H9 (cell line): ENCODE measurements at regions not wholly inside any gene's neighbourhood (a gene's known extent, or its start where the extent isn't known, plus 50 kb on each side); places are given as distances from the start of the nearest gene placed in this dataset.
"Not testable (repeated sequence)": the region's sequence is repeated elsewhere in the genome, so short reads cannot be mapped to it uniquely, and the experiment has no call there.

Experiments used
- DNase-seq: peaks from one replicate; pipeline ENCODE4 v3.0.0-alpha.2; 2017
- H2AFZ ChIP-seq: one replicate; pipeline ENCODE4 v1.6.1; 2013; ENCODE audit warnings: mild to moderate bottlenecking, low read length, control low read depth, moderate library complexity
- H2AK5ac ChIP-seq: 2 replicates; pipeline ENCODE4 v1.6.1; 2013; ENCODE audit warnings: low read length, control low read depth, mixed read lengths; ENCODE audit not compliant: insufficient read length
- H2BK120ac ChIP-seq: one replicate; pipeline ENCODE4 v1.6.1; 2013; ENCODE audit warnings: low read depth, mild to moderate bottlenecking, low read length, control low read depth, inconsistent platforms; ENCODE audit not compliant: poor library complexity, severe bottlenecking
- H2BK12ac ChIP-seq: 2 replicates; pipeline ENCODE4 v1.6.1; 2013; ENCODE audit warnings: low read length, control low read depth, mixed read lengths, low read depth; ENCODE audit not compliant: insufficient read length
- H2BK15ac ChIP-seq: 2 replicates; pipeline ENCODE4 v1.6.1; 2013; ENCODE audit warnings: low read depth, low read length, control low read depth
- H2BK20ac ChIP-seq: one replicate; pipeline ENCODE4 v1.6.1; 2013; ENCODE audit warnings: low read depth, mild to moderate bottlenecking, low read length, control low read depth, inconsistent platforms; ENCODE audit not compliant: poor library complexity, severe bottlenecking
- H2BK5ac ChIP-seq: 2 replicates; pipeline ENCODE4 v1.6.1; 2013; ENCODE audit warnings: low read length, control low read depth, mixed read lengths; ENCODE audit not compliant: insufficient read length
- H3K14ac ChIP-seq: 2 replicates; pipeline ENCODE4 v1.6.1; 2013; ENCODE audit warnings: low read length, control low read depth; ENCODE audit not compliant: insufficient read depth
- H3K18ac ChIP-seq: 2 replicates; pipeline ENCODE4 v1.6.1; 2013; ENCODE audit warnings: low read depth, mild to moderate bottlenecking, mixed read lengths, low read length, control low read depth; ENCODE audit not compliant: insufficient read length
- H3K23ac ChIP-seq: 2 replicates; pipeline ENCODE4 v1.6.1; 2013; ENCODE audit warnings: low read length, control low read depth, mixed read lengths, low read depth; ENCODE audit not compliant: insufficient read length
- H3K23me2 ChIP-seq: 2 replicates; pipeline ENCODE4 v1.6.1; 2013; ENCODE audit warnings: low read depth, mild to moderate bottlenecking, mixed read lengths, low read length, control low read depth; ENCODE audit not compliant: insufficient read length, poor library complexity, severe bottlenecking
- H3K27ac ChIP-seq: 2 replicates; pipeline ENCODE4 v1.5.1; 2013; ENCODE audit warnings: low read length, control low read depth, mixed read lengths, low read depth; ENCODE audit not compliant: insufficient read length
- H3K27me3 ChIP-seq: 2 replicates; pipeline ENCODE4 v1.6.1; 2013; ENCODE audit warnings: low read length, control low read depth, inconsistent platforms; ENCODE audit not compliant: insufficient read depth
- H3K4ac ChIP-seq: 2 replicates; pipeline ENCODE4 v1.6.1; 2013; ENCODE audit warnings: low read depth, mild to moderate bottlenecking, control low read depth, inconsistent platforms, low read length, moderate library complexity
- H3K4me1 ChIP-seq: 2 replicates; pipeline ENCODE4 v1.6.1; 2013; ENCODE audit warnings: low read length, control low read depth, inconsistent platforms; ENCODE audit not compliant: insufficient read depth
- H3K4me2 ChIP-seq: 2 replicates; pipeline ENCODE4 v1.6.1; 2013; ENCODE audit warnings: low read length, control low read depth, mixed read lengths; ENCODE audit not compliant: insufficient read length, insufficient read depth
- H3K56ac ChIP-seq: 2 replicates; pipeline ENCODE4 v1.6.1; 2013; ENCODE audit warnings: low read depth, mild to moderate bottlenecking, mixed read lengths, low read length, control low read depth; ENCODE audit not compliant: insufficient read length
- H3K79me1 ChIP-seq: 2 replicates; pipeline ENCODE4 v1.6.1; 2013; ENCODE audit warnings: low read depth, mild to moderate bottlenecking, moderate library complexity, low read length, control low read depth, inconsistent platforms; ENCODE audit not compliant: insufficient read depth, poor library complexity, severe bottlenecking
- H3K79me2 ChIP-seq: 2 replicates; pipeline ENCODE4 v1.6.1; 2013; ENCODE audit warnings: low read length, control low read depth, inconsistent platforms; ENCODE audit not compliant: insufficient read depth
- H3K9ac ChIP-seq: 2 replicates; pipeline ENCODE4 v1.6.1; 2013; ENCODE audit warnings: low read length, control low read depth, mixed read lengths; ENCODE audit not compliant: insufficient read length; ENCODE audit errors: extremely low read depth
- H3K9me3 ChIP-seq: one replicate; pipeline ENCODE4 v1.6.1; 2013; ENCODE audit warnings: low read depth, low read length, inconsistent platforms; ENCODE audit not compliant: control insufficient read depth
- H3T11ph ChIP-seq: one replicate; pipeline ENCODE4 v1.6.1; 2013; ENCODE audit warnings: mild to moderate bottlenecking, low read length, control low read depth, inconsistent platforms
- H4K20me1 ChIP-seq: one replicate; pipeline ENCODE4 v1.6.1; 2013; ENCODE audit not compliant: control insufficient read depth, insufficient read length, insufficient read depth
- H4K5ac ChIP-seq: 2 replicates; pipeline ENCODE4 v1.6.1; 2013; ENCODE audit warnings: low read depth, mild to moderate bottlenecking, mixed read lengths, low read length, control low read depth; ENCODE audit not compliant: insufficient read length
- H4K8ac ChIP-seq: replicated peaks from 2 replicates; pipeline ENCODE4 v1.6.1; 2013; ENCODE audit warnings: low read length, control low read depth, mixed read lengths, low read depth; ENCODE audit not compliant: insufficient read length
- H4K91ac ChIP-seq: 2 replicates; pipeline ENCODE4 v1.6.1; 2013; ENCODE audit warnings: low read depth, mild to moderate bottlenecking, moderate library complexity, mixed read lengths, low read length, control low read depth; ENCODE audit not compliant: insufficient read length
- H3K27ac Mint-ChIP-seq, 3 experiments: 2 replicates in 2 of 3; 3 replicates in 1 of 3; pipeline ENCODE4 v1.8.0; 2020 to 2021; ENCODE audit warnings: mixed read lengths in 3 of 3, mild to moderate bottlenecking in 1 of 3, moderate library complexity in 1 of 3
- H3K27me3 Mint-ChIP-seq: 2 replicates; pipeline ENCODE4 v1.8.0; 2021; ENCODE audit warnings: low read depth, mild to moderate bottlenecking, moderate library complexity, mixed read lengths
- H3K36me3 Mint-ChIP-seq, 3 experiments: 2 replicates in 2 of 3; 3 replicates in 1 of 3; pipeline ENCODE4 v1.8.0; 2020 to 2021; ENCODE audit warnings: low read depth in 3 of 3, mixed read lengths in 3 of 3; ENCODE audit not compliant: insufficient read depth in 1 of 3
- H3K4me1 Mint-ChIP-seq, 2 experiments: 2 replicates each; pipeline ENCODE4 v1.8.0; 2020; ENCODE audit warnings: mixed read lengths in 2 of 2
- H3K4me3 Mint-ChIP-seq, 2 experiments: 2 replicates in 1 of 2; 3 replicates in 1 of 2; pipeline ENCODE4 v1.8.0; 2020 to 2021; ENCODE audit warnings: mild to moderate bottlenecking in 2 of 2, mixed read lengths in 2 of 2, moderate library complexity in 1 of 2
- H3K9me3 Mint-ChIP-seq, 2 experiments: 2 replicates in 1 of 2; 3 replicates in 1 of 2; pipeline ENCODE4 v1.8.0; 2020; ENCODE audit warnings: mild to moderate bottlenecking in 2 of 2, mixed read lengths in 2 of 2, moderate library complexity in 1 of 2
- WGBS: extraction: QIAGEN DNeasy Blood & Tissue Kit; methylation state at CpG from one replicate; pipeline ENCODE4 v1.1.7; 2013; ENCODE audit warnings: missing lambda C conversion rate, low lambda C conversion rate, mixed read lengths; ENCODE audit not compliant: insufficient read length; ENCODE audit errors: extremely low coverage; 5-methylcytosine and 5-hydroxymethylcytosine counted together

DNA sequence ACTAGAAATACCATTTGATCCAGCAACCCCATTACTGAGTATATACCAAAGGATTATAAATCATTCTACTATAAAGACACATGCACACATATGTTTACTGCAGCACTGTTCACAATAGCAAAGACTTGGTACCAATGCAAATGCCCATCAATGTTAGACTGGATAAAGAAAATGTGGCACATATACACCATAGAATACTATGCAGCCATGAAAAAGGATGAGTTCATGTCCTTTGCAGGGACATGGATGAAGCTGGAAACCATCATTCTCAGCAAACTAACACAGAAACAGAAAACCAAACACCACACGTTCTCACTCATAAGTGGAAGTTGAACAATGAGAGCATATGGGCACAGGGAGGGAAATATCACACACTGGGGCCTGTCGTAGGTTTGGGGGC is 106.0 kb downstream of the SPATA18 start:
- not testable (repeated sequence) for H3K27ac ChIP-seq, H3T11ph ChIP-seq, H2BK12ac ChIP-seq, H2BK15ac ChIP-seq, H4K8ac ChIP-seq, DNase-seq, H3K23ac ChIP-seq, H3K27me3 Mint-ChIP-seq, H3K4me1 ChIP-seq, H4K20me1 ChIP-seq, H3K18ac ChIP-seq, H3K79me1 ChIP-seq, H3K27me3 ChIP-seq, H3K14ac ChIP-seq, H2BK20ac ChIP-seq, H4K91ac ChIP-seq, H3K4me1 Mint-ChIP-seq, H3K27ac Mint-ChIP-seq, H3K23me2 ChIP-seq, H3K4ac ChIP-seq, H2AK5ac ChIP-seq, H3K9me3 ChIP-seq, H2BK5ac ChIP-seq, H3K79me2 ChIP-seq, H3K4me3 Mint-ChIP-seq, H4K5ac ChIP-seq, H3K9ac ChIP-seq, H3K36me3 Mint-ChIP-seq, H3K4me2 ChIP-seq, H2AFZ ChIP-seq, H2BK120ac ChIP-seq, H3K56ac ChIP-seq
- WGBS, result no CpG with 5 or more reads among the region's 2 CpGs
- H3K9me3 Mint-ChIP-seq, result peaks cover 5 to 10% of the 10 kb centered on the region in 2 experiments; a peak in 3 of 5 replicates
